ENCODE measurements at regions not wholly inside any gene's neighbourhood (a gene's known extent, or its start where the extent isn't known, plus 50 kb on each side); places are given as distances from the start of the nearest gene placed in this dataset.
A peak's percentile ranks its signal among the peaks of the same experiment; 100 is the strongest.

DNA sequence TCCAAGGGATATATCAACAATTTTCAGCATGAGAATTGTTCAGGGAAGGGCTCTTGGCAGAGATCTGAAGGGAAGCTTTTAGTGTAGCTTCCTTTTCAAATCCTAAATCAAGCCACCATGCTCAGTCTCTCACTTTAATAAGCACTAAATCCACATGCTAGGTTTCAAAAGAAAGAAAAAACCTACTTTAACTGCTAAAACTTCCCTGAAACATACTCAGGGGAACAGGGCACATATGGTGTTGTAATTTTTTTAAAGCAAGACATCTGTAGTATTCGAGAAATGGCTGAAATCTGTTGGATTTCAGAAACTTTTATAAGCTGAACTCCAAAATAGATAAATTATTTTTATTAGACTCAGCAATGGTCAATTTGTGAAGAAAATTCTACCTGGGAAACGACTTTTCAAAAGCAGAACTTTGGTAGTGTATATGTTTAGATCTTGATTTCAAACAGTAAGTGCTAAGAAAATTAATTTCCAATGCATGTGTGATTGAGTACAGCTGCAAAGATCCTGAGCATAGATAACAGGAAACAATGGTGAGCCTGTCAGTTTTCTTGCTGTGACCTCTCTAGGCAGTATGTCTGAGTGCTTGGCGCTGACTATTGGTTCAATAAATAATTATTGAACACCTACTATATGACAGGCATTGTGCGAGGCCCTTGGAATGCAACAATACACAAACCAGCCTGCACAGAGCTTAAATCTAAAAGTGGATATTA is 804.5 kb upstream of the SOX9 start:
- H3K4me3 ChIP-seq (ENCODE audit: low read depth, low read length): no peak overlapping the region
- TF ChIP-seq, protein P1, sequence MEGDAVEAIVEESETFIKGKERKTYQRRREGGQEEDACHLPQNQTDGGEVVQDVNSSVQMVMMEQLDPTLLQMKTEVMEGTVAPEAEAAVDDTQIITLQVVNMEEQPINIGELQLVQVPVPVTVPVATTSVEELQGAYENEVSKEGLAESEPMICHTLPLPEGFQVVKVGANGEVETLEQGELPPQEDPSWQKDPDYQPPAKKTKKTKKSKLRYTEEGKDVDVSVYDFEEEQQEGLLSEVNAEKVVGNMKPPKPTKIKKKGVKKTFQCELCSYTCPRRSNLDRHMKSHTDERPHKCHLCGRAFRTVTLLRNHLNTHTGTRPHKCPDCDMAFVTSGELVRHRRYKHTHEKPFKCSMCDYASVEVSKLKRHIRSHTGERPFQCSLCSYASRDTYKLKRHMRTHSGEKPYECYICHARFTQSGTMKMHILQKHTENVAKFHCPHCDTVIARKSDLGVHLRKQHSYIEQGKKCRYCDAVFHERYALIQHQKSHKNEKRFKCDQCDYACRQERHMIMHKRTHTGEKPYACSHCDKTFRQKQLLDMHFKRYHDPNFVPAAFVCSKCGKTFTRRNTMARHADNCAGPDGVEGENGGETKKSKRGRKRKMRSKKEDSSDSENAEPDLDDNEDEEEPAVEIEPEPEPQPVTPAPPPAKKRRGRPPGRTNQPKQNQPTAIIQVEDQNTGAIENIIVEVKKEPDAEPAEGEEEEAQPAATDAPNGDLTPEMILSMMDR (IDR thresholded peaks at IDR 0.05; ENCODE audit: low read depth, low read length, missing control alignments): no peak
- DNase-seq (ENCODE audit: low read depth): no peak
- in situ Hi-C loops (cut with HindIII; ENCODE audit: low sequenced_read_pairs): no loop called here

DNA sequence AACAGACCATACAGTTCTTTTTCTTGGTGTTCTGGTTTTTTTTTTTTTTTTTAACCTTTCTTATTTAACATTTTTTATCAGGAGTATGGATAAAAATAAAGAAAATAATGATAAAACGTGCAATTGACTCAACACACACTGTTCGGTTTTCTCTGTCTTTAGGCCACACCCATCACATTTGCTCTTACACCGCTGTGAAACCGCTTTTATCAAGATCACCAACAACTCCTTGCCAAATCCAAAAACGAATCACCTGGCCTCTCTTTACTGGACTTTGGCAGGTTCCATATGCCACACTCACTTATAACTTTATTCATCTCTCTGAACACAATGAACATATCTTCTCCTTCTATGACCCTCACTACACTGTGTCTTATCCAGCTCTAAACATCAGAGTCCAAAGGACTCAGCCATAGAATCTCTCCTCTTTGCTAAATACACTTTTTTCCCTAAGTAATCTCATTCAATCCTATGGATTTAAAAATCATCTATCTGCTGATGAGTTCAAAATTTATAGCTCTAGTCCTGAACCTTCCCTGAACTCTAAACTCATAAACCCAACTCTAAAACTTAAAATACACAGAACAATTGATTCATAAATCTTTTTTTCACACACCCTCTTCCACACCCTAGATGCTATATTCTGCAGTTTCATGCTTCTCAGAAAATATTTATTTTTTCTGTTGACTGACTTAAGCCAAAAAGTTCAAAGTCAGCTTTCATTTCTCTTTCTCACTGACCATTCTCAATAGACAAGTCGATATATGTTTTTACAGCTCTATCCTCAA is 800.6 kb upstream of the SOX9 start:
- no peak for DNase-seq (ENCODE audit: low read depth)
- in situ Hi-C loops (cut with HindIII; ENCODE audit: low sequenced_read_pairs): no loop called here
- no peak overlapping the region for H3K4me3 ChIP-seq (ENCODE audit: low read depth, low read length)
- TF ChIP-seq, protein P1 (IDR thresholded peaks at IDR 0.05; ENCODE audit: low read depth, low read length, missing control alignments): no peak

DNA sequence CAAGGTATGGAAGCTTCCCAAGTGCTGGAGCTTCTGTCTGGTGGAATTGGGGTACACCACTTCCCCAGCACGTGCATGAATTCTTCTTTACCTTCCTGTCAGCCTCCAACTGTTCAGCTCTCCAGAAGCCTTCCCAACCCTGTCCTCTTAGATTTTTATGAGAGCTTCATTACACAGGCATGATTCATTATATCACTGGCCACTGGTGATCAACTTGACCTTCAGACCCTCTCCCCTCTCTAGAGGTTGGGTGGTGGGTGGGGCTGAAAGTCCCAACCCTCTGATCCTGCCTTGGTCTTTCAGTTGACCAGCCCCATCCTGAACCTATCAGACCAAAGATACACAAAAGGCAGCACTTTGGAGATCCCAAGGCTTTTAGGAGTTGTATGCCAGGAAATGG is 795.7 kb upstream of the SOX9 start:
- no peak overlapping the region for H3K4me3 ChIP-seq (ENCODE audit: low read depth, low read length)
- DNase-seq (ENCODE audit: low read depth): no peak
- TF ChIP-seq, protein P1 (IDR thresholded peaks at IDR 0.05; ENCODE audit: low read depth, low read length, missing control alignments): no peak
- in situ Hi-C loops (cut with HindIII; ENCODE audit: low sequenced_read_pairs): no loop called here

DNA sequence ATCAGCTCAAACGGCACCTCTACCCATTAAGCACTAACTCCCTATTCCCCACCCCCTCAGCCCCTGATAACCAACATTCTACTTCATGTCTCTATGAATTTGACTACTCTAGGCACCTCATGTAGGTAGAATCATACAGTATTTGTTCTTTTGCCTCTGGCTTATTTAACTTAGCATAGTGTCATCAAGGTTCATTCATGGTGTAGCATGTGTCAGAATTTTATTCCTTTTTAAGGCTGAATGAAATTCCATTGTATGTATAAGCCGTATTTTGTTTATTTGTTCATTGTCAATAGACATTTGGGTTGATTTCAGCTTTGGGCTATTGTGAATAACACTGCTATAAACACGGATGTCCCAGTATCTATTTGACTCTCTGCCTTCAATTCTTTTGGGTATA is 794.9 kb upstream of the SOX9 start:
- in situ Hi-C loops (cut with HindIII; ENCODE audit: low sequenced_read_pairs): no loop called here
- no peak overlapping the region for H3K4me3 ChIP-seq (ENCODE audit: low read depth, low read length)
- DNase-seq (ENCODE audit: low read depth): no peak
- TF ChIP-seq, protein P1 (IDR thresholded peaks at IDR 0.05; ENCODE audit: low read depth, low read length, missing control alignments): no peak

DNA sequence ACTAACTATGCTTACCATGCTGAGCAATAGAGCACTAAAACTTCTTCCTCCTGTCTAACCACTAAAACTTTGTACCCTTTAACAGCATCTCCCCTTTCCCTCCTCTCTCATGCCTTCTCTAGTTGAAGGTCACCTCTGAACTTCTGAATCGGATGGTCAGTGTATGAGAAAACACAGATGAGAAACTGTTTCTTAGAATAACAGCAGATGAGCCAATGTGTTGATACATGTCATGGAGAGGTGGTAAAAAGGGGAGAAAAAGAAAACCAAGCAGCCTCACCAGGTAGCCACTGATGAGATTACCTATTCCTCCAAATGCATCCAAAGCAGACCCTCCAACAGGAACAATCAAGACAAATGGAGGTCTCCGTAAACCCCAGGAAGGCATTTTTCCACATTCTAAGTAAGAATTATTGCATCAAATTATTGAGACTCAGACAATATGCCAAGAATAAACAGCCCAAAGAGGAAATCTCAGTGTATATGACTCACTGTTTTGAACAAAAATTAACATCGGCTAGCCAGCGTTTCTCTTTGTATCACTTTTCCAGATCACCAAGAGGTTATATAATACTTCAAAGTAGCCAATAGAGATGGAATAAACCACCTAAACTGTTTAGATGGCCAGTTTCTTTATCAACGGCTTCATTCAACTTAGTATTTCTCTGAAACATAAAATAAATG is 793.3 kb upstream of the SOX9 start:
- in situ Hi-C loops (cut with HindIII; ENCODE audit: low sequenced_read_pairs): no loop called here
- H3K4me3 ChIP-seq (ENCODE audit: low read depth, low read length): no peak overlapping the region
- DNase-seq (ENCODE audit: low read depth): peak; percentile 44
- TF ChIP-seq, protein P1 (IDR thresholded peaks at IDR 0.05; ENCODE audit: low read depth, low read length, missing control alignments): no peak

DNA sequence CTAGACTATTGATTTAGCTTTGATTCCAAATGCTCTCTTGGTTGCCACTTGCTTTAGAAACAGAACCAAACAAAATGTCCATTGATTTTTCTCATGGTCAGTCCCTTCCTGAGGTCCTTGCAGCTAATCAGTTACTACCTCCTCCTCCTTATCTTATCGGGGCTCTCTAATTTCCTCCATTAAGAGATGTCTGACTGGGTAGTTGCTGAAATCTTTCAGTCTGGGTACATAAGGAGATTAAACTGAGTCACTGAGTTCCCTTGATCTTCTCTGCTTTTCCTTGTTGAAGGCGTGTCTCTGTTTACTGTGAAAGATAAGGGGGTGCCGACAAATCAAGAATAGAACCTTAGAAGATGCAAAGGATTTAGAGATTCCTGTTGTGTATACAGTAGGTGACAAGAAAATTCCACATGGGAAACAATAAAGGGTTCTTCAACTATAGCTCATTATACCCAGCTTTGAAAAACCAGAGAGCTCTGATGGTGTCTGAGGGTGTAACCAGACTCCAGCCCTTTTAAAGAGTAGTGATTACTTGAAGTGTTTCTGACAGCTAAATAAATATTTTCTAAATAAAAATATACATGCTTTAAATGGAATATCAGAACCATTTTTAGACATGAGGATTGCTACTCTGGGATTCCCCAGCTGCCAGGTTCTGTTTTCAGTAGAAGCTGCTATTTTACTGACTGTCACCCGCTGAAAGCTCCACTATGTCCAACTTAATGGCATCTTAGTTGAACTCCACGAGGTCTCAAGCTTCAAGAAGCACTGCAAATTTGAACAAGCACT is 791.3 kb upstream of the SOX9 start:
- H3K4me3 ChIP-seq (ENCODE audit: low read depth, low read length): no peak overlapping the region
- in situ Hi-C loops (cut with HindIII; ENCODE audit: low sequenced_read_pairs): no loop called here
- no peak for DNase-seq (ENCODE audit: low read depth)
- TF ChIP-seq, protein P1 (IDR thresholded peaks at IDR 0.05; ENCODE audit: low read depth, low read length, missing control alignments): no peak

Measured in astrocyte of the cerebellum (primary cell).